ENCODE measurements at regions not wholly inside any gene's neighbourhood (a gene's known extent, or its start where the extent isn't known, plus 50 kb on each side); places are given as distances from the start of the nearest gene placed in this dataset.

DNA sequence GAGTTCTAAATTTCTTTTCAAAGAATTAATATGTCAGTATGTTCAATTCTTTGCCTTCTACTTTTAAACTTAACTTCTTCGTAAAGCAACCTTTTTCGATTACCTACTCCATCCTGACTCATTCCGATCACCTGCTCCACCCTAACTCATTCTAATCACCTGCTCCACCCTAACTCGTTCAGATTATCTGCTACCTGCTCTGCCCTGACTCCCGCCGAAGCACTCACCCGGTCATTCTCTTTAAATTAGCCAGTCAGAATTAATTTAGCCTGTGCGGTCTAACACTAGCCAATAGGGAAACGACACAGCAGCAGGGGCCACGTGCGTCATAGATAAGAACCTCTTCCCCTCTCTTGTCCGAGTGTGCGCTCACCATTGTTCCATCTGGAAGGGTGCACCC is 60.1 kb upstream of the SH3RF1 start:
- TF ChIP-seq POLR2A (IDR thresholded peaks at IDR 0.05; ENCODE audit: borderline replicate concordance, extremely low read depth, insufficient read depth, insufficient read length) (no peak), ZFX (IDR thresholded peaks at IDR 0.05) (no peak), ZNF274 (IDR thresholded peaks at IDR 0.05; ENCODE audit: low read depth, low read length) (no peak), YY1 (IDR thresholded peaks at IDR 0.05; ENCODE audit: extremely low read depth, insufficient replicate concordance, low read depth, low read length) (no peak), JUND (IDR thresholded peaks at IDR 0.05) (no peak), SIN3A (IDR thresholded peaks at IDR 0.05; ENCODE audit: low read depth) (no peak), SP1 (IDR thresholded peaks at IDR 0.05; ENCODE audit: low read depth) (no peak), POLR2AphosphoS5 (IDR thresholded peaks at IDR 0.05; ENCODE audit: low read depth, low read length) (no peak), EZH2 (IDR thresholded peaks at IDR 0.05) (no peak), EGR1 (IDR thresholded peaks at IDR 0.05; ENCODE audit: low read depth) (no peak)
- TF ChIP-seq, protein P1, sequence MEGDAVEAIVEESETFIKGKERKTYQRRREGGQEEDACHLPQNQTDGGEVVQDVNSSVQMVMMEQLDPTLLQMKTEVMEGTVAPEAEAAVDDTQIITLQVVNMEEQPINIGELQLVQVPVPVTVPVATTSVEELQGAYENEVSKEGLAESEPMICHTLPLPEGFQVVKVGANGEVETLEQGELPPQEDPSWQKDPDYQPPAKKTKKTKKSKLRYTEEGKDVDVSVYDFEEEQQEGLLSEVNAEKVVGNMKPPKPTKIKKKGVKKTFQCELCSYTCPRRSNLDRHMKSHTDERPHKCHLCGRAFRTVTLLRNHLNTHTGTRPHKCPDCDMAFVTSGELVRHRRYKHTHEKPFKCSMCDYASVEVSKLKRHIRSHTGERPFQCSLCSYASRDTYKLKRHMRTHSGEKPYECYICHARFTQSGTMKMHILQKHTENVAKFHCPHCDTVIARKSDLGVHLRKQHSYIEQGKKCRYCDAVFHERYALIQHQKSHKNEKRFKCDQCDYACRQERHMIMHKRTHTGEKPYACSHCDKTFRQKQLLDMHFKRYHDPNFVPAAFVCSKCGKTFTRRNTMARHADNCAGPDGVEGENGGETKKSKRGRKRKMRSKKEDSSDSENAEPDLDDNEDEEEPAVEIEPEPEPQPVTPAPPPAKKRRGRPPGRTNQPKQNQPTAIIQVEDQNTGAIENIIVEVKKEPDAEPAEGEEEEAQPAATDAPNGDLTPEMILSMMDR (IDR thresholded peaks at IDR 0.05 in 2 of 3, conservative IDR thresholded peaks at IDR 0.05 in 1 of 3; ENCODE audit: borderline replicate concordance in 1 of 3, insufficient read depth in 1 of 3, low read depth in 2 of 3, low read length in 2 of 3), result no peak
- TF ChIP-seq, protein P2, sequence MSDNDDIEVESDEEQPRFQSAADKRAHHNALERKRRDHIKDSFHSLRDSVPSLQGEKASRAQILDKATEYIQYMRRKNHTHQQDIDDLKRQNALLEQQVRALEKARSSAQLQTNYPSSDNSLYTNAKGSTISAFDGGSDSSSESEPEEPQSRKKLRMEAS (IDR thresholded peaks at IDR 0.05), result no peak
- TF ChIP-seq, protein P3, sequence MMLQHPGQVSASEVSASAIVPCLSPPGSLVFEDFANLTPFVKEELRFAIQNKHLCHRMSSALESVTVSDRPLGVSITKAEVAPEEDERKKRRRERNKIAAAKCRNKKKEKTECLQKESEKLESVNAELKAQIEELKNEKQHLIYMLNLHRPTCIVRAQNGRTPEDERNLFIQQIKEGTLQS (IDR thresholded peaks at IDR 0.05), result no peak

Measured in HCT116 (cell line).